Pancreas (tissue), 10 donors: ENCODE measurements at regions not wholly inside any gene's neighbourhood (a gene's known extent, or its start where the extent isn't known, plus 50 kb on each side); places are given as distances from the start of the nearest gene placed in this dataset.

Source experiments
- ATAC-seq, 4 donors: fragments of 200-7000 bp; cut with Tn5 transposase; one replicate each; pipeline versions ENCODE4 v1.8.0 to v1.9.1; 2020; ENCODE audit warnings: mild to moderate bottlenecking in 4 of 4, moderate library complexity in 4 of 4
- DNase-seq, 6 donors: peaks; one replicate each; pipeline ENCODE4 v3.0.0-alpha.2; 2020
- FAIRE-seq: peaks from 2 replicates; lab custom pipeline; 2012; peaks lifted over from hg19 to GRCh38; lab: Jason Lieb, UNC
- H3K27ac ChIP-seq, 4 donors: fragments of 200-600 bp; sonication (generic); 1 replicate in 3 of 4; 2 replicates in 1 of 4; pipeline versions ENCODE4 v1.5.0 to v1.8.0; 2020
- H3K27me3 ChIP-seq, 4 donors: fragments of 200-600 bp; one replicate each; pipeline ENCODE4 v1.8.0; 2021
- H3K36me3 ChIP-seq, 3 donors: fragments of 200-600 bp; sonication (generic) in 1 of 3; one replicate each; pipeline versions ENCODE4 v1.5.0 to v1.8.0; 2020 to 2021
- H3K4me1 ChIP-seq, 3 donors: fragments of 200-600 bp; one replicate each; pipeline ENCODE4 v1.8.0; 2021
- H3K4me3 ChIP-seq, 4 donors: fragments of 200-600 bp; sonication (generic) in 2 of 4; one replicate each; pipeline versions ENCODE4 v1.5.0 to v1.8.0; 2020 to 2021
- H3K9me3 ChIP-seq, 4 donors: fragments of 200-600 bp; one replicate each; pipeline ENCODE4 v1.8.0; 2021
- CTCF ChIP-seq, 4 donors: fragments of 200-600 bp; sonication (generic) in 3 of 4; IDR thresholded peaks; one replicate each; pipeline versions ENCODE4 v1.5.0 to v1.8.0; 2021; ENCODE audit warnings: antibody characterized with exemption in 4 of 4
- whole genome bisulfite sequencing, 2 donors: extraction: QIAGEN DNeasy Blood & Tissue Kit; methylation state at CpG; one replicate each; pipeline ENCODE4 v1.1.7; 2013; 5-methylcytosine and 5-hydroxymethylcytosine counted together
- intact Hi-C, 3 donors: fragments of 100-400 bp; cut with DNase I; formaldehyde crosslinking; loops; one replicate each; pipeline versions ENCODE4 v1.11.1 to v1.14.2; 2022
- donor health status: healthy with polysubstance abuse.
- donor health status: DM: no; HTN: no; CAD: no; lungs with moderate emphysema.
- donor health status: DM: no; HTN: no; CAD: no.
- donor health status: control.
- donor health status: control.
- donor health status: Bipolar disorder and iron deficiency.
- donor health status: DM: yes; HTN: yes; CAD: no.
- donor health status: DM: no; HTN: no; CAD: no.
- donor health status: DM: no; HTN: no; CAD: no.
- donor health status: DM: yes; HTN: yes; CAD: no.

GRCh38 chr1:184911103-184911745 is 63.1 kb downstream of the NIBAN1 start:
- FAIRE-seq (no peak), ATAC-seq (no peak), DNase-seq (no peak)
- peak overlapping the region in 2 of 4 donors; percentile 6 to 15 for H3K27ac ChIP-seq
- H3K4me3 ChIP-seq = no peak overlapping the region
- no peaks in the 10 kb centered on the region for H3K36me3 ChIP-seq
- TF ChIP-seq CTCF (IDR thresholded peaks at IDR 0.05) = no peak
- no peaks in the 10 kb centered on the region for H3K27me3 ChIP-seq
- intact Hi-C loops = no loop called here
- H3K9me3 ChIP-seq = no peaks in the 10 kb centered on the region
- H3K4me1 ChIP-seq = peaks cover 4 to 40% (median 37%) of the 10 kb centered on the region in 3 donors
- WGBS, 2 donors = 51 to 63% methylated on average over 1 of the region's 1 CpG

GRCh38 chr1:184910691-184911091 is 63.6 kb downstream of the NIBAN1 start:
- DNase-seq = peak in 4 of 6 donors; percentile 40 to 63 (median 49)
- FAIRE-seq = no peak

GRCh38 chr1:184910005-184910404 is 64.3 kb downstream of the NIBAN1 start:
- Histone ChIP-seq H3K27ac (peak overlapping the region in 2 of 4 donors; percentile 33 to 40), H3K36me3 (no peaks in the 10 kb centered on the region), H3K27me3 (no peaks in the 10 kb centered on the region), H3K4me1 (peaks cover 4 to 44% (median 33%) of the 10 kb centered on the region in 3 donors), H3K4me3 (no peak overlapping the region), H3K9me3 (no peaks in the 10 kb centered on the region)
- no peak for TF ChIP-seq CTCF (IDR thresholded peaks at IDR 0.05)
- DNase-seq (no peak), FAIRE-seq (no peak), ATAC-seq (no peak)
- 55 to 59% methylated on average over 2 of the region's 2 CpGs for WGBS, 2 donors
- intact Hi-C loops = no loop called here

More at GRCh38 chr1:184910691-184911091, 63.6 kb downstream of the NIBAN1 start:
- 31 to 48% methylated on average over 3 of the region's 3 CpGs for WGBS, 2 donors
- no peaks in the 10 kb centered on the region for H3K27me3 ChIP-seq
- peak; percentile 60 to 75 (median 70) for ATAC-seq
- H3K4me1 ChIP-seq = peaks cover 4 to 42% (median 33%) of the 10 kb centered on the region in 3 donors
- peak overlapping the region in 2 of 4 donors; percentile 33 to 40 for H3K27ac ChIP-seq
- intact Hi-C loops = no loop called here
- no peak for TF ChIP-seq CTCF (IDR thresholded peaks at IDR 0.05)
- no peak overlapping the region for H3K4me3 ChIP-seq
- H3K36me3 ChIP-seq = no peaks in the 10 kb centered on the region
- H3K9me3 ChIP-seq = no peaks in the 10 kb centered on the region

- H3K27me3 ChIP-seq = no peaks in the 10 kb centered on the region
- no peak overlapping the region for H3K4me3 ChIP-seq
- H3K4me1 ChIP-seq = peaks cover 4 to 54% (median 33%) of the 10 kb centered on the region in 3 donors
- intact Hi-C loops = no loop called here
- H3K9me3 ChIP-seq = no peaks in the 10 kb centered on the region
- ATAC-seq (no peak), FAIRE-seq (no peak), DNase-seq (no peak)
- no peak for TF ChIP-seq CTCF (IDR thresholded peaks at IDR 0.05)
- H3K27ac ChIP-seq = peak overlapping the region in 1 of 4 donors; percentile 33
- H3K36me3 ChIP-seq = no peaks in the 10 kb centered on the region
These were observed 65.3 kb downstream of the NIBAN1 start for GRCh38 chr1:184909019-184909418.

GRCh38 chr1:184908506-184908905 is 65.8 kb downstream of the NIBAN1 start:
- DNase-seq = no peak
- Histone ChIP-seq H3K27ac (no peak overlapping the region), H3K4me1 (peaks cover 4 to 54% (median 33%) of the 10 kb centered on the region in 3 donors), H3K9me3 (no peaks in the 10 kb centered on the region), H3K36me3 (no peaks in the 10 kb centered on the region), H3K27me3 (no peaks in the 10 kb centered on the region), H3K4me3 (no peak overlapping the region)
- no peak for FAIRE-seq
- WGBS, 2 donors = 75 to 77% methylated on average over 2 of the region's 2 CpGs
- TF ChIP-seq CTCF (IDR thresholded peaks at IDR 0.05) = no peak
- intact Hi-C loops = no loop called here
- ATAC-seq = no peak
